KMS-11 (cell line): ENCODE measurements at regions not wholly inside any gene's neighbourhood (a gene's known extent, or its start where the extent isn't known, plus 50 kb on each side); places are given as distances from the start of the nearest gene placed in this dataset.

Experiments
- H2AFZ ChIP-seq: fragments of 200-600 bp; sonication (generic); 2 replicates; pipeline ENCODE4 v1.6.1; 2016; ENCODE audit warnings: antibody characterized with exemption, mixed run types, low read depth
- H3K27ac ChIP-seq: fragments of 200-600 bp; sonication (generic); 2 replicates; pipeline ENCODE4 v1.6.1; 2016; ENCODE audit warnings: mild to moderate bottlenecking, mixed run types
- H3K27me3 ChIP-seq: fragments of 200-600 bp; sonication (generic); 2 replicates; pipeline ENCODE4 v1.6.1; 2017; ENCODE audit warnings: mild to moderate bottlenecking, low read depth, mixed run types, moderate library complexity; ENCODE audit not compliant: insufficient read depth
- H3K36me3 ChIP-seq: fragments of 200-600 bp; sonication (generic); 2 replicates; pipeline ENCODE4 v1.6.1; 2017; ENCODE audit warnings: mild to moderate bottlenecking, mixed run types; ENCODE audit not compliant: insufficient read depth
- H3K4me1 ChIP-seq: fragments of 200-600 bp; sonication (generic); 2 replicates; pipeline ENCODE4 v1.6.1; 2016; ENCODE audit warnings: mild to moderate bottlenecking, low read depth, mixed run types; ENCODE audit not compliant: poor library complexity, severe bottlenecking
- H3K4me2 ChIP-seq: fragments of 200-600 bp; sonication (generic); 2 replicates; pipeline ENCODE4 v1.7.0; 2016; ENCODE audit warnings: mild to moderate bottlenecking, mixed run types
- H3K4me3 ChIP-seq: fragments of 200-600 bp; sonication (generic); IDR thresholded peaks from 2 replicates; pipeline ENCODE4 v1.6.1; 2017; ENCODE audit warnings: low read depth, low read length, mixed read lengths; ENCODE audit not compliant: insufficient read depth
- H3K79me2 ChIP-seq: fragments of 200-600 bp; sonication (generic); 2 replicates; pipeline ENCODE4 v1.6.1; 2016; ENCODE audit warnings: low read depth, mixed run types; ENCODE audit not compliant: insufficient read depth
- H3K9ac ChIP-seq: fragments of 200-600 bp; sonication (generic); 2 replicates; pipeline ENCODE4 v1.6.1; 2016; ENCODE audit warnings: mild to moderate bottlenecking, mixed run types
- H4K20me1 ChIP-seq: fragments of 200-600 bp; sonication (generic); 2 replicates; pipeline ENCODE4 v1.6.1; 2016; ENCODE audit warnings: mild to moderate bottlenecking, mixed run types; ENCODE audit not compliant: insufficient read depth
- CTCF ChIP-seq: fragments of 200-600 bp; sonication (generic); conservative IDR thresholded peaks from 2 replicates; pipeline ENCODE4 v1.6.1; 2017; ENCODE audit warnings: low read depth, mild to moderate bottlenecking, antibody characterized with exemption, low read length, moderate library complexity, mixed read lengths

GRCh38 chr4:66837279-66837922 lies 707.9 kb downstream of the CENPC start:
- Histone ChIP-seq H3K4me1 (no peaks in the 10 kb centered on the region), H3K4me2 (no peak overlapping the region), H2AFZ (no peak overlapping the region), H3K27me3 (no peaks in the 10 kb centered on the region), H3K36me3 (no peaks in the 10 kb centered on the region), H3K4me3 (no peak overlapping the region), H4K20me1 (no peaks in the 10 kb centered on the region), H3K9ac (no peak overlapping the region), H3K79me2 (no peaks in the 10 kb centered on the region), H3K27ac (no peak overlapping the region)
- no peak for TF ChIP-seq CTCF

GRCh38 chr4:66829310-66829709 lies 716.0 kb downstream of the CENPC start:
- no peaks in the 10 kb centered on the region for H3K36me3 ChIP-seq
- H3K4me1 ChIP-seq, result no peaks in the 10 kb centered on the region
- H3K9ac ChIP-seq, result no peak overlapping the region
- no peaks in the 10 kb centered on the region for H4K20me1 ChIP-seq
- H3K79me2 ChIP-seq, result no peaks in the 10 kb centered on the region
- no peaks in the 10 kb centered on the region for H3K27me3 ChIP-seq
- H3K4me3 ChIP-seq, result no peak overlapping the region
- H3K27ac ChIP-seq, result no peak overlapping the region
- H3K4me2 ChIP-seq, result no peak overlapping the region
- H2AFZ ChIP-seq, result no peak overlapping the region
- no peak for TF ChIP-seq CTCF

GRCh38 chr4:66820681-66821080 lies 724.6 kb downstream of the CENPC start:
- H2AFZ ChIP-seq, result no peak overlapping the region
- no peak for TF ChIP-seq CTCF
- H4K20me1 ChIP-seq, result no peaks in the 10 kb centered on the region
- H3K36me3 ChIP-seq, result no peaks in the 10 kb centered on the region
- H3K4me2 ChIP-seq, result no peak overlapping the region
- no peak overlapping the region for H3K4me3 ChIP-seq
- no peaks in the 10 kb centered on the region for H3K79me2 ChIP-seq
- no peak overlapping the region for H3K9ac ChIP-seq
- H3K27ac ChIP-seq, result no peak overlapping the region
- no peaks in the 10 kb centered on the region for H3K4me1 ChIP-seq
- no peaks in the 10 kb centered on the region for H3K27me3 ChIP-seq

GRCh38 chr4:66814277-66814676 lies 731.0 kb downstream of the CENPC start:
- H4K20me1 ChIP-seq, result no peaks in the 10 kb centered on the region
- no peak for TF ChIP-seq CTCF
- no peak overlapping the region for H3K27ac ChIP-seq
- H3K4me2 ChIP-seq, result no peak overlapping the region
- H3K27me3 ChIP-seq, result no peaks in the 10 kb centered on the region
- H3K9ac ChIP-seq, result no peak overlapping the region
- H3K36me3 ChIP-seq, result no peaks in the 10 kb centered on the region
- H3K4me1 ChIP-seq, result no peaks in the 10 kb centered on the region
- H2AFZ ChIP-seq, result no peak overlapping the region
- no peak overlapping the region for H3K4me3 ChIP-seq
- no peaks in the 10 kb centered on the region for H3K79me2 ChIP-seq
